K562 (cell line): ENCODE measurements at regions not wholly inside any gene's neighbourhood (a gene's known extent, or its start where the extent isn't known, plus 50 kb on each side); places are given as distances from the start of the nearest gene placed in this dataset.

ENCODE experiments used
- ATAC-seq: fragments of 200-7000 bp; cut with Tn5 transposase; 3 replicates; pipeline ENCODE4 v1.9.1; 2020; ENCODE audit warnings: moderate library complexity
- BruUV-seq: library from RNA; stranded (reverse); fragments of 400-500 nt; replicated peaks from 2 replicates; lab custom pipeline; 2021; lab: Mats Ljungman, UMichigan
- CTCF ChIA-PET: fragments of 300-600 bp; formaldehyde crosslinking; extraction: SDS; loops from one replicate; lab custom pipeline; 2021; ENCODE audit warnings: low intra/inter-chr PET ratio; lab: Yijun Ruan, JAX
- POLR2A ChIA-PET: fragments of 300-600, 350-650 bp; sonication (Branson Sonifier 250); formaldehyde crosslinking; extraction: SDS; loops from one replicate; lab custom pipeline; 2021; ENCODE audit warnings: antibody characterized with exemption, inconsistent platforms; lab: Yijun Ruan, JAX
- DNase-seq, 4 experiments: peaks; one replicate each; pipeline versions ENCODE4 v3.0.0 to v3.0.0-alpha.2; 2011 to 2018; ENCODE audit warnings: low spot score in 3 of 4, mixed read lengths in 3 of 4; ENCODE audit errors: extremely low read depth in 1 of 4
- FAIRE-seq: peaks from 2 replicates; lab custom pipeline; 2011; peaks lifted over from hg19 to GRCh38; lab: Jason Lieb, UNC
- H2AFZ ChIP-seq: 2 replicates; pipeline ENCODE4 v1.6.0; 2011; ENCODE audit warnings: low read depth, low read length, control low read depth, inconsistent platforms
- H3K27ac ChIP-seq: fragments of 200-600 bp; 3 replicates; pipeline ENCODE4 v1.8.0; 2011; ENCODE audit warnings: low read depth, mild to moderate bottlenecking, control low read depth, inconsistent platforms, low read length, moderate library complexity, mixed read lengths; ENCODE audit errors: extremely low read depth
- H3K27me3 ChIP-seq, 2 experiments: fragments of 300-600 bp in 1 of 2; 2 replicates in 1 of 2; 3 replicates in 1 of 2; pipeline versions ENCODE4 v1.6.0 to v1.8.0; 2011; ENCODE audit warnings: inconsistent platforms in 2 of 2, low read length in 2 of 2, mild to moderate bottlenecking in 1 of 2, mixed read lengths in 1 of 2, moderate library complexity in 1 of 2; ENCODE audit not compliant: control insufficient read depth in 2 of 2, insufficient read depth in 2 of 2
- H3K36me3 ChIP-seq: fragments of 300-600 bp; 3 replicates; pipeline ENCODE4 v1.8.0; 2011; ENCODE audit warnings: mild to moderate bottlenecking, low read length, inconsistent platforms; ENCODE audit not compliant: control insufficient read depth, insufficient read depth
- H3K4me1 ChIP-seq, 2 experiments: fragments of 200-600 bp in 1 of 2; replicated peaks in 1 of 2; 2 replicates in 1 of 2; 3 replicates in 1 of 2; pipeline versions ENCODE4 v1.5.1 to v1.8.0; 2011; ENCODE audit warnings: inconsistent platforms in 2 of 2, low read length in 2 of 2, mild to moderate bottlenecking in 1 of 2, mixed read lengths in 1 of 2, moderate library complexity in 1 of 2; ENCODE audit not compliant: control insufficient read depth in 2 of 2, insufficient read depth in 2 of 2
- H3K4me2 ChIP-seq: 2 replicates; pipeline ENCODE4 v1.6.1; 2011; ENCODE audit warnings: low read length, control low read depth, inconsistent platforms, mixed read lengths; ENCODE audit not compliant: insufficient read depth
- H3K4me3 ChIP-seq: fragments of 200-600 bp; sonication (generic), shearing (Covaris generic); 2 replicates; pipeline ENCODE4 v1.5.1; 2016; ENCODE audit warnings: control low read depth, inconsistent platforms
- H3K79me2 ChIP-seq: fragments of 200-600 bp; 3 replicates; pipeline ENCODE4 v1.8.0; 2011; ENCODE audit warnings: low read length, inconsistent platforms; ENCODE audit not compliant: control insufficient read depth, insufficient read depth
- H3K9ac ChIP-seq, 2 experiments: 2 replicates each; pipeline versions ENCODE4 v1.6.0 to v1.6.1; 2011; ENCODE audit warnings: low read depth in 2 of 2, low read length in 2 of 2, control low read depth in 1 of 2, inconsistent platforms in 1 of 2, mild to moderate bottlenecking in 1 of 2, mixed read lengths in 1 of 2; ENCODE audit not compliant: insufficient read depth in 1 of 2
- H3K9me1 ChIP-seq: one replicate; pipeline ENCODE4 v1.6.0; 2011; ENCODE audit warnings: inconsistent platforms, mild to moderate bottlenecking, low read length, moderate library complexity; ENCODE audit not compliant: control insufficient read depth, insufficient read depth
- H3K9me3 ChIP-seq: replicated peaks from 2 replicates; pipeline ENCODE4 v1.5.1; 2011; ENCODE audit warnings: low read depth, low read length, inconsistent platforms; ENCODE audit not compliant: control insufficient read depth, insufficient read depth
- H4K20me1 ChIP-seq: replicated peaks from 2 replicates; pipeline ENCODE4 v1.6.1; 2011; ENCODE audit warnings: low read length, inconsistent platforms, mixed read lengths; ENCODE audit not compliant: control insufficient read depth, insufficient read depth
- CCNT2 ChIP-seq: IDR thresholded peaks from 2 replicates; pipeline ENCODE4 v1.6.1; 2011; ENCODE audit warnings: borderline replicate concordance, low read depth, mild to moderate bottlenecking, moderate library complexity, mixed read lengths, low read length; ENCODE audit not compliant: insufficient read length; ENCODE audit errors: extremely low read depth
- CREB3 ChIP-seq: fragments of 450-650 bp; conservative IDR thresholded peaks from 2 replicates; pipeline ENCODE4 v1.6.1; 2016; ENCODE audit warnings: missing genetic modification characterization, low read depth, mild to moderate bottlenecking, missing compliant biosample characterization, moderate library complexity
- ETV1 ChIP-seq: fragments of 450-650 bp; conservative IDR thresholded peaks from 2 replicates; pipeline ENCODE4 v1.6.1; 2016; ENCODE audit warnings: missing genetic modification characterization, control low read depth, low read depth, missing compliant biosample characterization
- FIP1L1 ChIP-seq: fragments of 200-400 bp; formaldehyde crosslinking; IDR thresholded peaks from 2 replicates; pipeline ENCODE4 v1.6.1; 2018; ENCODE audit warnings: mild to moderate bottlenecking, low read depth, low read length; ENCODE audit not compliant: poor library complexity, severe bottlenecking
- GATAD2B ChIP-seq: fragments of 450-650 bp; IDR thresholded peaks from 2 replicates; pipeline ENCODE4 v1.6.1; 2017; ENCODE audit warnings: mild to moderate bottlenecking, borderline replicate concordance
- HDAC3 ChIP-seq: fragments of 450-650 bp; IDR thresholded peaks from 2 replicates; pipeline ENCODE4 v1.6.1; 2018; ENCODE audit warnings: borderline replicate concordance, mild to moderate bottlenecking, moderate library complexity; ENCODE audit not compliant: partially characterized antibody
- MAFG ChIP-seq: fragments of 450-650 bp; conservative IDR thresholded peaks from 2 replicates; pipeline ENCODE4 v1.6.1; 2016; ENCODE audit warnings: missing genetic modification characterization, missing compliant biosample characterization
- PHF21A ChIP-seq: fragments of 450-650 bp; IDR thresholded peaks from 2 replicates; pipeline ENCODE4 v1.6.1; 2017; ENCODE audit warnings: low read depth, borderline replicate concordance
- PRDM10 ChIP-seq: fragments of 450-650 bp; IDR thresholded peaks from 2 replicates; pipeline ENCODE4 v1.6.1; 2018; ENCODE audit not compliant: partially characterized antibody
- RBFOX2 ChIP-seq: fragments of 200-400 bp; formaldehyde crosslinking; IDR thresholded peaks from 2 replicates; pipeline ENCODE4 v1.6.1; 2017; ENCODE audit warnings: low read depth, mild to moderate bottlenecking, low read length, moderate library complexity
- SMARCA4 ChIP-seq: fragments of 450-650 bp; IDR thresholded peaks from 2 replicates; pipeline ENCODE4 v1.6.1; 2016
- SMARCB1 ChIP-seq: IDR thresholded peaks from 2 replicates; pipeline ENCODE4 v1.6.1; 2011; ENCODE audit warnings: improper control_type of control experiment, low read depth; ENCODE audit not compliant: insufficient read length
- TCF15 ChIP-seq: fragments of 250-450 bp; sonication (Bioruptor Pico); IDR thresholded peaks from 2 replicates; pipeline ENCODE4 v1.8.0; 2022; ENCODE audit warnings: moderate library complexity, mild to moderate bottlenecking, inconsistent platforms
- TEAD4 ChIP-seq, 2 experiments: sonication (generic) in 1 of 2; formaldehyde crosslinking in 1 of 2; IDR thresholded peaks; 2 replicates each; pipeline versions ENCODE4 v1.6.1 to v1.8.0; 2012 to 2022; ENCODE audit warnings: borderline replicate concordance in 1 of 2, inconsistent platforms in 1 of 2, low read length in 1 of 2, mild to moderate bottlenecking in 1 of 2, missing genetic modification reagents in 1 of 2
- TFAM ChIP-seq: fragments of 250-450 bp; sonication (Bioruptor Pico); conservative IDR thresholded peaks from 2 replicates; pipeline ENCODE4 v1.5.0; 2021; ENCODE audit warnings: mild to moderate bottlenecking, moderate library complexity
- ZBED1 ChIP-seq: IDR thresholded peaks from 2 replicates; pipeline ENCODE4 v1.6.1; 2014
- ZNF41 ChIP-seq: fragments of 250-450 bp; sonication (Bioruptor Pico); conservative IDR thresholded peaks from 2 replicates; pipeline ENCODE4 v1.4.0; 2020; ENCODE audit warnings: mild to moderate bottlenecking
- ZNF586 ChIP-seq: fragments of 450-650 bp; formaldehyde crosslinking; conservative IDR thresholded peaks from 2 replicates; pipeline ENCODE4 v1.4.0; 2020; ENCODE audit warnings: mild to moderate bottlenecking, moderate library complexity
- WGBS: fragments of 100-300 bp; shearing (Covaris generic); methylation state at CpG from one replicate; pipeline ENCODE4 v1.1.6; 2016; ENCODE audit warnings: low coverage, mixed read lengths; ENCODE audit not compliant: insufficient coverage; ENCODE audit errors: missing lambda C conversion rate; 5-methylcytosine and 5-hydroxymethylcytosine counted together
- in situ Hi-C: fragments of 300-500 bp; cut with MboI; formaldehyde crosslinking; loops from 4 replicates; pipeline ENCODE4 v1.15.0; 2018; ENCODE audit warnings: inconsistent platforms, mixed read lengths
- intact Hi-C: fragments of 100-400 bp; cut with micrococcal nuclease; formaldehyde crosslinking; loops from 2 replicates; pipeline ENCODE4 v1.14.2; 2022

GRCh38 chr1:55708781-55709180, 493.6 kb upstream of the USP24 start (continued):
- TF ChIP-seq PRDM10 (no peak), GATAD2B (no peak), SMARCA4 (no peak), FIP1L1 (no peak)

- Histone ChIP-seq H3K4me2 (no peak overlapping the region), H3K4me1 (no peaks in the 10 kb centered on the region), H3K27ac (no peak overlapping the region), H3K9ac (no peak overlapping the region), H2AFZ (no peak overlapping the region), H3K4me3 (no peak overlapping the region), H3K36me3 (no peaks in the 10 kb centered on the region), H3K9me1 (no peaks in the 10 kb centered on the region), H3K9me3 (no peaks in the 10 kb centered on the region), H4K20me1 (no peaks in the 10 kb centered on the region), H3K79me2 (no peaks in the 10 kb centered on the region), H3K27me3 (no peaks in the 10 kb centered on the region)
- 0% methylated on average over 2 of the region's 2 CpGs for WGBS
- ChIA-PET POLR2A (interaction anchor here (0.6 kb wide), 1 partner anchor 796 kb away, joined by 3 read pairs; no protein-coding TSS in a partner anchor), CTCF (no interaction called here)
- intact Hi-C loops (no loop called here), in situ Hi-C loops (no loop called here)
- FAIRE-seq (no peak), ATAC-seq (no peak), DNase-seq (no peak)
- no TSS peak for BruUV-seq
- TF ChIP-seq RBFOX2: no peak
- TF ChIP-seq ETV1 (tag): no peak
- TF ChIP-seq CREB3: no peak
- no peak for TF ChIP-seq TEAD4 (IDR thresholded peaks at IDR 0.05; ENCODE audit: low read length)
- no peak for TF ChIP-seq TEAD4 (CRISPR knock-in tag; IDR thresholded peaks at IDR 0.05; ENCODE audit: borderline replicate concordance)
- no peak for TF ChIP-seq CCNT2
- TF ChIP-seq ZNF586: no peak
- TF ChIP-seq SMARCB1: no peak
- no peak for TF ChIP-seq HDAC3
- TF ChIP-seq MAFG (tag): no peak
- TF ChIP-seq ZNF41 (CRISPR knock-in tag): no peak
- TF ChIP-seq PHF21A: no peak
- TF ChIP-seq TFAM (CRISPR knock-in tag): no peak
- TF ChIP-seq TCF15: no peak
- TF ChIP-seq ZBED1: no peak
Measured at GRCh38 chr1:55707846-55708245, 492.7 kb upstream of the USP24 start.
